RWPE2 (cell line): ENCODE measurements at regions not wholly inside any gene's neighbourhood (a gene's known extent, or its start where the extent isn't known, plus 50 kb on each side); places are given as distances from the start of the nearest gene placed in this dataset.

Experiments used
- ATAC-seq: fragments of 200-7000 bp; cut with Tn5 transposase; 3 replicates; pipeline ENCODE4 v1.9.1; 2021; ENCODE audit warnings: low read depth
- DNase-seq: peaks from one replicate; pipeline ENCODE4 v3.0.0-alpha.2; 2020; ENCODE audit warnings: low spot score
- H3K27ac ChIP-seq: fragments of 450-650 bp; 2 replicates; pipeline ENCODE4 v1.5.1; 2017; ENCODE audit warnings: mild to moderate bottlenecking; ENCODE audit not compliant: poor library complexity, severe bottlenecking
- H3K27me3 ChIP-seq: fragments of 250-450 bp; sonication (Bioruptor Pico); 2 replicates; pipeline ENCODE4 v1.5.1; 2021; ENCODE audit warnings: mild to moderate bottlenecking, moderate library complexity; ENCODE audit not compliant: insufficient read depth, poor library complexity, severe bottlenecking
- H3K36me3 ChIP-seq: fragments of 250-450 bp; sonication (Bioruptor Pico); 2 replicates; pipeline ENCODE4 v1.5.1; 2020; ENCODE audit warnings: low read depth, mild to moderate bottlenecking, moderate library complexity
- H3K4me1 ChIP-seq: fragments of 250-450 bp; sonication (Bioruptor Pico); 2 replicates; pipeline ENCODE4 v1.5.1; 2021; ENCODE audit warnings: mild to moderate bottlenecking, moderate library complexity; ENCODE audit not compliant: insufficient read depth, poor library complexity, severe bottlenecking
- H3K4me3 ChIP-seq: fragments of 250-450 bp; sonication (Bioruptor Pico); 2 replicates; pipeline ENCODE4 v1.5.1; 2021; ENCODE audit warnings: mild to moderate bottlenecking, moderate library complexity; ENCODE audit not compliant: severe bottlenecking
- H3K9me3 ChIP-seq: fragments of 250-450 bp; sonication (Bioruptor Pico); 2 replicates; pipeline ENCODE4 v1.5.1; 2021; ENCODE audit warnings: mild to moderate bottlenecking, moderate library complexity; ENCODE audit not compliant: severe bottlenecking
- TF ChIP-seq, protein P1 (sequence below): fragments of 450-650 bp; IDR thresholded peaks from one replicate; pipeline ENCODE4 v1.5.1; 2017; ENCODE audit warnings: mild to moderate bottlenecking, moderate library complexity; ENCODE audit not compliant: poor library complexity, severe bottlenecking

DNA sequence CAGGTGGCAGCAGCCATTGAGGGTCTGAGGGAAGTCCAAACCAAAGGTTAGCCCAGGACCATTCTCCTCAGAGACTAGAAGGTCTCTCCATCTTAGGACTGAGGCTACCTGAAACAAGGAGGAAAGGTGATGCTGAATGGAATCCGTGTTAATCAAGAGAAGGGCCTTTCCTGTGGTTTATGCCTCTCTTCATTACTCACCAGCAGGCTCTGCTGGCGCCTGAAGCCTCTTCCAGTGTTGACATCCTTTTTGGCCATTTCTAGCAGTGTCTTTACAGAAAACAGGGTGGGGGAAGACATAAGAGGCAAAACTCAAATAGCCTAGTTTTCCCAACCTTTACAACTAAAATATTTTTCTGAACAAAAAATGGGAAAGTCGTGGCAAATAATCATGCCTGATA, 98.0 kb downstream of the ENC1 start:
- H3K27ac ChIP-seq = peak overlapping the region; percentile 96
- ATAC-seq = peak; percentile 55
- H3K4me1 ChIP-seq = peaks cover 43% of the 10 kb centered on the region
- H3K4me3 ChIP-seq = no peak overlapping the region
- DNase-seq = no peak
- H3K27me3 ChIP-seq = no peaks in the 10 kb centered on the region
- no peaks in the 10 kb centered on the region for H3K36me3 ChIP-seq
- TF ChIP-seq, protein P1, sequence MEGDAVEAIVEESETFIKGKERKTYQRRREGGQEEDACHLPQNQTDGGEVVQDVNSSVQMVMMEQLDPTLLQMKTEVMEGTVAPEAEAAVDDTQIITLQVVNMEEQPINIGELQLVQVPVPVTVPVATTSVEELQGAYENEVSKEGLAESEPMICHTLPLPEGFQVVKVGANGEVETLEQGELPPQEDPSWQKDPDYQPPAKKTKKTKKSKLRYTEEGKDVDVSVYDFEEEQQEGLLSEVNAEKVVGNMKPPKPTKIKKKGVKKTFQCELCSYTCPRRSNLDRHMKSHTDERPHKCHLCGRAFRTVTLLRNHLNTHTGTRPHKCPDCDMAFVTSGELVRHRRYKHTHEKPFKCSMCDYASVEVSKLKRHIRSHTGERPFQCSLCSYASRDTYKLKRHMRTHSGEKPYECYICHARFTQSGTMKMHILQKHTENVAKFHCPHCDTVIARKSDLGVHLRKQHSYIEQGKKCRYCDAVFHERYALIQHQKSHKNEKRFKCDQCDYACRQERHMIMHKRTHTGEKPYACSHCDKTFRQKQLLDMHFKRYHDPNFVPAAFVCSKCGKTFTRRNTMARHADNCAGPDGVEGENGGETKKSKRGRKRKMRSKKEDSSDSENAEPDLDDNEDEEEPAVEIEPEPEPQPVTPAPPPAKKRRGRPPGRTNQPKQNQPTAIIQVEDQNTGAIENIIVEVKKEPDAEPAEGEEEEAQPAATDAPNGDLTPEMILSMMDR = peak; percentile 35
- no peaks in the 10 kb centered on the region for H3K9me3 ChIP-seq

- no peak for DNase-seq
Observed at GRCh38 chr5:74541381-74541781, 99.1 kb downstream of the ENC1 start.

DNA sequence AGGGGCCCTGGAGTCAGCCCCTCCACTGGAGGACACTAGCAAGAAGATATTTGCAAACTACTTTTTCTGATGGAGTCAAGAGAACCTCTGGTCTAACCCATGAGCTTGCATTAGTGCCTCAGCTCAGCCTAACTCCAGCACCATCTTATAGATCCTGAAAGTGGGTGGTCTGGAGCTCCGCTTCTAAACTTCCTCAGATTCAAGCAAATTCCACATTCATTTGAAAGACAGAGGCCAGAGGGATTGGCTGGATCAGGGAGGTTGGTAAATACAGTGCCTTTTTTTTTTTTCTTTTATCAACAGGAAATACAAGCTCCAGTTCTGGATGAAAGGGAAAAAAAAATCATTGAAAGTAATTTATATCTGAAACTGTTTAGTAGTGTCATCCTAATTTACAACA, 99.9 kb downstream of the ENC1 start:
- Histone ChIP-seq H3K9me3 (no peaks in the 10 kb centered on the region), H3K27ac (peak overlapping the region; percentile 96), H3K36me3 (no peaks in the 10 kb centered on the region), H3K27me3 (no peaks in the 10 kb centered on the region), H3K4me1 (peaks cover 38% of the 10 kb centered on the region), H3K4me3 (no peak overlapping the region)
- TF ChIP-seq, protein P1 = no peak
- ATAC-seq (no peak), DNase-seq (no peak)

More at GRCh38 chr5:74541381-74541781, 99.1 kb downstream of the ENC1 start:
- Histone ChIP-seq H3K27me3 (no peaks in the 10 kb centered on the region), H3K36me3 (no peaks in the 10 kb centered on the region), H3K4me3 (no peak overlapping the region), H3K4me1 (peaks cover 38% of the 10 kb centered on the region), H3K9me3 (no peaks in the 10 kb centered on the region), H3K27ac (peak overlapping the region; percentile 96)
- 0 out of 3 replicates have a peak, but pooled peaks have one; percentile 7 for ATAC-seq
- TF ChIP-seq, protein P1 = no peak

DNA sequence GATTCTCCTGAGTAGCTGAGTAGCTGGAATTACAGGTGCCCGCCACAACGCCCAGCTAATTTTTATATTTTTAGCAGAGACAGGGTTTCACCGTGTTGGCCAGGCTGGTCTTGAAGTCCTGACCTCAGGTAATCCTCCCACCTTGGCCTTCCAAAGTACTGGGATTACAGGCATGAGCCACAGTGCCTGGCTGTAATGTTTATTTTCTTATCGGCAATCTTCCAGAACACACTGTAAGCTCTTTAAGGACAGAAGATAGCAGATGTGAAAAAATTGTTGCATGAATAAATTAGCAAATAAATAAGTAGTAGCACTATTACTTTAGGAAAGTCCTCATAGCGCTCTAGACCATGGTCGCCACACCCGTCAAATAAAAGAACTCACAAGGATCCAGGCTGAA, 100.5 kb downstream of the ENC1 start:
- DNase-seq = no peak
- Histone ChIP-seq H3K9me3 (no peaks in the 10 kb centered on the region), H3K4me3 (no peak overlapping the region), H3K36me3 (no peaks in the 10 kb centered on the region), H3K27me3 (no peaks in the 10 kb centered on the region), H3K27ac (no peak overlapping the region), H3K4me1 (peaks cover 38% of the 10 kb centered on the region)
- no peak for ATAC-seq
- TF ChIP-seq, protein P1 = no peak

GRCh38 chr5:74538206-74538661, 102.3 kb downstream of the ENC1 start:
- Histone ChIP-seq H3K36me3 (no peaks in the 10 kb centered on the region), H3K27me3 (no peaks in the 10 kb centered on the region), H3K9me3 (peaks cover 6% of the 10 kb centered on the region), H3K4me1 (peaks cover 25% of the 10 kb centered on the region), H3K27ac (no peak overlapping the region), H3K4me3 (no peak overlapping the region)
- TF ChIP-seq, protein P1 = no peak
- ATAC-seq = no peak
- no peak for DNase-seq
